Peyer's patch (tissue), 4 donors: ENCODE measurements at regions not wholly inside any gene's neighbourhood (a gene's known extent, or its start where the extent isn't known, plus 50 kb on each side); places are given as distances from the start of the nearest gene placed in this dataset.

Experiments
- DNase-seq, 3 donors: peaks; one replicate each; pipeline ENCODE4 v3.0.0-alpha.2; 2017 to 2019
- H3K27ac ChIP-seq, 4 donors: fragments of 200-600 bp; sonication (generic); one replicate each; pipeline ENCODE4 v1.5.1; 2016 to 2019
- H3K27me3 ChIP-seq, 2 donors: fragments of 200-600 bp; sonication (generic); one replicate each; pipeline ENCODE4 v1.5.1; 2019
- H3K36me3 ChIP-seq, 3 donors: fragments of 200-600 bp; sonication (generic); one replicate each; pipeline ENCODE4 v1.5.1; 2016 to 2019
- H3K4me1 ChIP-seq, 4 donors: fragments of 200-600 bp; sonication (generic); one replicate each; pipeline ENCODE4 v1.5.1; 2016 to 2019
- H3K4me3 ChIP-seq, 4 donors: fragments of 200-600 bp; sonication (generic); 1 replicate in 3 of 4; 2 replicates in 1 of 4; pipeline ENCODE4 v1.5.1; 2016 to 2019; ENCODE audit warnings: mild to moderate bottlenecking in 1 of 4
- H3K9me3 ChIP-seq, 4 donors: fragments of 200-600 bp; sonication (generic); one replicate each; pipeline ENCODE4 v1.5.1; 2016 to 2019; ENCODE audit warnings: mild to moderate bottlenecking in 1 of 4
- POLR2A ChIP-seq, 2 donors: fragments of 450-650 bp; IDR thresholded peaks; one replicate each; pipeline ENCODE4 v1.5.1; 2017; ENCODE audit warnings: antibody characterized with exemption in 2 of 2, mild to moderate bottlenecking in 2 of 2, moderate library complexity in 2 of 2
- TF ChIP-seq, protein P1 (sequence below), 6 experiments: fragments of 450-650 bp in 4 of 6; fragments of 200-600 bp in 2 of 6; sonication (generic) in 1 of 6; IDR thresholded peaks; one replicate each; pipeline ENCODE4 v1.5.1; 2017 to 2019; ENCODE audit warnings: antibody characterized with exemption in 6 of 6, mild to moderate bottlenecking in 3 of 6, moderate library complexity in 1 of 6

DNA sequence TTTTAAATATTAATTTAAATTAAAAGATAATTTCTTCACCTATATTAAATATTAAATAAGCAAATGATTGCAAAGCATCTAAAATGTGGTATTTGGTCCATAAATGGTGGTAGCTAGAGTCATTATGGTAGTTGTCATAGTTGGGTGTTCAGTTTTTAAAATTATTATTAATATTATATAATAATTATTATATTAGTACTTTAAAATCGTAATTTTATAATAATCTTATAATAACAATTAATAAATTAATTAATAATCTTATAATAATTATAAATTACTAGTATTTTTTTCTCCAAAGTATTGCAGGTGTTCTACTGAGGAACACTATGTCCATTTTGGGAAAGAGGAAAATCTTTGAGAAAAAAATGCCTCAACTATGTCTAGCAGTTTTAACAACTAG is 835.5 kb upstream of the GCFC2 start:
- Histone ChIP-seq H3K36me3 (no peaks in the 10 kb centered on the region), H3K4me3 (no peak overlapping the region), H3K27me3 (no peaks in the 10 kb centered on the region), H3K27ac (no peak overlapping the region), H3K9me3 (no peaks in the 10 kb centered on the region), H3K4me1 (no peaks in the 10 kb centered on the region)
- DNase-seq, result no peak
- TF ChIP-seq, protein P1, sequence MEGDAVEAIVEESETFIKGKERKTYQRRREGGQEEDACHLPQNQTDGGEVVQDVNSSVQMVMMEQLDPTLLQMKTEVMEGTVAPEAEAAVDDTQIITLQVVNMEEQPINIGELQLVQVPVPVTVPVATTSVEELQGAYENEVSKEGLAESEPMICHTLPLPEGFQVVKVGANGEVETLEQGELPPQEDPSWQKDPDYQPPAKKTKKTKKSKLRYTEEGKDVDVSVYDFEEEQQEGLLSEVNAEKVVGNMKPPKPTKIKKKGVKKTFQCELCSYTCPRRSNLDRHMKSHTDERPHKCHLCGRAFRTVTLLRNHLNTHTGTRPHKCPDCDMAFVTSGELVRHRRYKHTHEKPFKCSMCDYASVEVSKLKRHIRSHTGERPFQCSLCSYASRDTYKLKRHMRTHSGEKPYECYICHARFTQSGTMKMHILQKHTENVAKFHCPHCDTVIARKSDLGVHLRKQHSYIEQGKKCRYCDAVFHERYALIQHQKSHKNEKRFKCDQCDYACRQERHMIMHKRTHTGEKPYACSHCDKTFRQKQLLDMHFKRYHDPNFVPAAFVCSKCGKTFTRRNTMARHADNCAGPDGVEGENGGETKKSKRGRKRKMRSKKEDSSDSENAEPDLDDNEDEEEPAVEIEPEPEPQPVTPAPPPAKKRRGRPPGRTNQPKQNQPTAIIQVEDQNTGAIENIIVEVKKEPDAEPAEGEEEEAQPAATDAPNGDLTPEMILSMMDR (IDR thresholded peaks at IDR 0.05), result no peak
- no peak for TF ChIP-seq POLR2A (IDR thresholded peaks at IDR 0.05)

DNA sequence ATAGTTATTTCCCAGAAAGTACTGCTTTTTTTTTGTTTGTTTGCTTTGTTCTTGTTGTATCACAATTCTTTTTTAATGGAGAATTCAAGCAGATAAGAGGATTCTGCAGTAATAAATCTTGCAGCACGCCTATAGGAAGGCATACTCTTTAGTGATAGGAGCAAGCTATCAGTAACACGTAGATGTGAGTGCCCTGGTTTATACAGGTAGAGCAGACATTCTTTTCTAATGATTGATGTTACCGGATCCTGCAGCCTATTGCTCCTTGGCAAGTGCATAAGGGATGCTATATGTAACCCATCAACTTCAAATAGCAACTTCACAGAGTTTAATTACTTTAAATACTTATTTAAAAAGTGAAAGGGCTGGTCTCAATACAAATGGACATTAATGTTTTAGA is 834.2 kb upstream of the GCFC2 start:
- H3K9me3 ChIP-seq, result no peaks in the 10 kb centered on the region
- DNase-seq, result no peak
- H3K27me3 ChIP-seq, result no peaks in the 10 kb centered on the region
- H3K27ac ChIP-seq, result no peak overlapping the region
- no peak overlapping the region for H3K4me3 ChIP-seq
- H3K36me3 ChIP-seq, result no peaks in the 10 kb centered on the region
- H3K4me1 ChIP-seq, result no peaks in the 10 kb centered on the region
- TF ChIP-seq, protein P1 (IDR thresholded peaks at IDR 0.05), result no peak
- no peak for TF ChIP-seq POLR2A (IDR thresholded peaks at IDR 0.05)

DNA sequence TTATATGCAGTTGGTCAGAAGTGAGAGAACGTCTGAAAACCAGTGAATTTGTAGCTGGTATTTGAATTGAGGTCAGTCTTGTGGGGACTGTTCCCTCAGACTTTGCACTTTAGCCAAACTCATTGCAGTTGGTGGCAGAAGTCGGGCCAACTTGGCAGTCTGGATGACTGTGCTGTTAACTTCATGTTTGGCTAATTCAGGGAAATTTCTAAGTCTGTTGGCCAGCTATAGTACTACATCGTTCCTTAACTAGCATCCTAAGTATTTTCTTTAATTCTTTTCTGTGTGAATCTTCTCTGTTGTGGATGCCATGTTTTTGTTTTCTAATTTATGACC is 806.8 kb upstream of the GCFC2 start:
- H3K4me3 ChIP-seq, result no peak overlapping the region
- DNase-seq, result no peak
- no peaks in the 10 kb centered on the region for H3K4me1 ChIP-seq
- H3K27me3 ChIP-seq, result no peaks in the 10 kb centered on the region
- no peak overlapping the region for H3K27ac ChIP-seq
- no peaks in the 10 kb centered on the region for H3K36me3 ChIP-seq
- TF ChIP-seq, protein P1 (IDR thresholded peaks at IDR 0.05), result no peak
- no peak for TF ChIP-seq POLR2A (IDR thresholded peaks at IDR 0.05)
- no peaks in the 10 kb centered on the region for H3K9me3 ChIP-seq

DNA sequence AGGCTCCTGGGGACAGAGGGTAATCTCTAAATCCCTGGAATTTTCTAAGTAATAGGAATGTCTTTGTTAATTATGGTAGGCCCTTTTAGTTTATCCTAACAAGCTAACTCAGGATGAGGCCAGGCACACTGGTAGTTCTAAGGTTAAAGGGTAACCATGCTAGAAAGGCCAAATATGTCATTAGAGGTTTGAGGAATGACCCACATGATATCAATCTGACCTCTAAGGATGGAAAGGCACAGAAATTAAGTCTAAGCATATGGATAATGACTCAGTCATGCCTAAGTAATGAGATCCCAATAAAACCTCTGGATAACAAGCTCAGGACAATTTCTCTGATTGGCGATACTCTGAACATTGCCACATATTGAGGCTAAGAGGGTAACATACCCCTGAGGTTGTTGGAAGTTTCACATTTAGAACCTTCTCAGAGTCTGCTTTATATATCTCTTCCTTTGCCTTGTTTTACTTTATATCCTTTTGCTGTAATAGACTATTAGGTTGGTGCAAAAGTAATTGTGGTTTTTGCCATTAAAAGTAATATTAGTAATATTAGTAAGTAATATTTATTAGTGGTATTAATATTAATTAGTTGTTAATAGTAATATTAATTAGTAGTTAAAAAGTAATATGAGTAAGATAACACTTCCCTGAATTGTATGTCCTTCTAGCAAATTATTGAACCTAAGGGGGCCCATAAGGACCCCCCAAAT is 806.3 kb upstream of the GCFC2 start:
- TF ChIP-seq, protein P1 (IDR thresholded peaks at IDR 0.05), result no peak
- TF ChIP-seq POLR2A (IDR thresholded peaks at IDR 0.05), result no peak
- H3K4me1 ChIP-seq, result no peaks in the 10 kb centered on the region
- no peak overlapping the region for H3K4me3 ChIP-seq
- H3K36me3 ChIP-seq, result no peaks in the 10 kb centered on the region
- no peak for DNase-seq
- H3K9me3 ChIP-seq, result no peaks in the 10 kb centered on the region
- H3K27ac ChIP-seq, result no peak overlapping the region
- H3K27me3 ChIP-seq, result no peaks in the 10 kb centered on the region

DNA sequence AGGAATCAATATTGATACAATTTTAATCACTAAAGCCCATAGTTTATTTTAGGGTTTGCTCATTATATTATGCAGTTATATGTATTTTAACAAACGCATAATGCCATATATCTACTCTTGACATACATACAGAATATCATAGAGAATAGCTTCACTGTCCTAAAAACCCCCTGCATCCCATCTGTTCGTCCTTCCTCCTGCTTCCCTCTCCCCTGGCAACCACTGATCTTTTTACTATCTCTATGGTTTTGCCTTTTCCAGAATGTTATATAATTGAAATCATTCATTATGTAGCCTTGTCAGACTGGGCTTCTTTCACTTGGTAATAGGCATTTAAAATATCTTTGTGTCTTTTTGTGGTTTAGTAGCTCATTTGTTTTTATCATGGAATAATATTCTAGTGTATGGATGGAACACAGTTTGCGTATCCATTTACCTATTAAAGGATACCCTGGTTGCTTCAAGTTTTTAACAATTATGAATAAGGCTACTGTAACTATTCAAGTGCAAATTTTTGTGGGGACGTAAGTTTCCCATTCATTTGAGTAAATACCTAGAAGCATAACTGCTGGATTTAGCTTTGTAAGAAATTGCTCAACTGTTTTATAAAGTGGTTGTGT is 801.6 kb upstream of the GCFC2 start:
- Histone ChIP-seq H3K36me3 (no peaks in the 10 kb centered on the region), H3K4me3 (no peak overlapping the region), H3K27ac (no peak overlapping the region), H3K27me3 (no peaks in the 10 kb centered on the region), H3K4me1 (no peaks in the 10 kb centered on the region), H3K9me3 (no peaks in the 10 kb centered on the region)
- TF ChIP-seq, protein P1 (IDR thresholded peaks at IDR 0.05), result no peak
- no peak for TF ChIP-seq POLR2A (IDR thresholded peaks at IDR 0.05)
- no peak for DNase-seq
